ENCODE measurements at regions not wholly inside any gene's neighbourhood (a gene's known extent, or its start where the extent isn't known, plus 50 kb on each side); places are given as distances from the start of the nearest gene placed in this dataset.

- ChIA-PET POLR2A (ENCODE audit: partially characterized antibody) (no interaction called here), CTCF (ENCODE audit: partially characterized antibody) (interaction anchor here (0.9 to 1.6 kb wide), 3 partner anchors 11 to 143 kb away, joined by 3 to 4 read pairs (median 3); no protein-coding TSS in a partner anchor)
- H4K20me1 ChIP-seq (replicated peaks in 1 of 2; ENCODE audit: control insufficient read depth in 1 of 2, insufficient read depth in 2 of 2, low read length in 2 of 2) = no peaks in the 10 kb centered on the region
- H2AFZ ChIP-seq (ENCODE audit: low read length) = no peak overlapping the region
- H3K27ac ChIP-seq (ENCODE audit: low read depth, low read length) = no peak overlapping the region
- no peaks in the 10 kb centered on the region for H3K79me1 ChIP-seq (ENCODE audit: low read depth, low read length)
- no peak overlapping the region for H3K9ac ChIP-seq (replicated peaks in 1 of 4; ENCODE audit: extremely low read depth in 1 of 4, low read depth in 3 of 4, low read length in 3 of 4)
- no peak overlapping the region for H3K4ac ChIP-seq (replicated peaks; ENCODE audit: insufficient read length, low read depth, low read length)
- no peak overlapping the region for H3K18ac ChIP-seq (ENCODE audit: extremely low read depth, low read length)
- no peaks in the 10 kb centered on the region for H3K9me3 ChIP-seq (ENCODE audit: insufficient read depth in 2 of 2, low read depth in 1 of 2, low read length in 1 of 2)
- DNase-seq (ENCODE audit: low read depth in 1 of 2, low spot score in 2 of 2) (no peak), FAIRE-seq (no peak)
- H2BK120ac ChIP-seq (replicated peaks; ENCODE audit: low read depth, low read length) = no peak overlapping the region
- H2BK12ac ChIP-seq (ENCODE audit: low read depth, low read length) = no peak overlapping the region
- no peaks in the 10 kb centered on the region for H3K79me2 ChIP-seq (ENCODE audit: control insufficient read depth in 1 of 2, insufficient read depth in 2 of 2, low read length in 2 of 2)
- no peak overlapping the region for H3K4me2 ChIP-seq (ENCODE audit: insufficient read depth in 1 of 2, low read depth in 2 of 2, low read length in 2 of 2)
- H4K5ac ChIP-seq (ENCODE audit: insufficient read length, low read depth, low read length) = no peak overlapping the region
- no peak overlapping the region for H3K14ac ChIP-seq (ENCODE audit: insufficient read length)
- no peaks in the 10 kb centered on the region for H3K4me1 ChIP-seq (replicated peaks in 1 of 4; ENCODE audit: control insufficient read depth in 3 of 4, insufficient read depth in 4 of 4, low read length in 3 of 4)
- H4K8ac ChIP-seq (ENCODE audit: extremely low read depth, insufficient read depth, low read length) = no peak overlapping the region
- no peaks in the 10 kb centered on the region for H3K27me3 ChIP-seq (replicated peaks in 1 of 4; ENCODE audit: control insufficient read depth in 3 of 4, extremely low read depth in 1 of 4, insufficient read depth in 3 of 4, low read length in 3 of 4)
- H2BK20ac ChIP-seq (ENCODE audit: low read length) = no peak overlapping the region
- 87% methylated on average over 6 of the region's 6 CpGs; no CpG with 5 or more reads in 1 of the 2 experiments for WGBS, 2 experiments (ENCODE audit: extremely low coverage in 1 of 2, insufficient coverage in 1 of 2, insufficient read length in 1 of 2, insufficient replicate concordance in 2 of 2, low coverage in 1 of 2, low lambda C conversion rate in 2 of 2, missing lambda C conversion rate in 1 of 2)
- H3K23me2 ChIP-seq (ENCODE audit: low read depth, low read length) = no peaks in the 10 kb centered on the region
- no peak overlapping the region for H3K56ac ChIP-seq (replicated peaks; ENCODE audit: insufficient read length, low read depth, low read length)
- no peak overlapping the region for H2BK15ac ChIP-seq (ENCODE audit: low read length)
- no peak overlapping the region for H2BK5ac ChIP-seq (ENCODE audit: low read depth, low read length)
- H3K4me3 ChIP-seq (ENCODE audit: extremely low read depth in 1 of 4, insufficient read depth in 2 of 4, low read depth in 3 of 4, low read length in 4 of 4) = no peak overlapping the region
- H3K23ac ChIP-seq (ENCODE audit: insufficient read length) = no peak overlapping the region
- H4K91ac ChIP-seq (replicated peaks; ENCODE audit: insufficient read length, low read length) = no peak overlapping the region
- H2AK5ac ChIP-seq (ENCODE audit: low read depth, low read length) = no peak overlapping the region
- H3K36me3 ChIP-seq (ENCODE audit: control insufficient read depth in 2 of 4, insufficient read depth in 4 of 4, low read length in 3 of 4) = no peaks in the 10 kb centered on the region
- TF ChIP-seq ATF3 (IDR thresholded peaks at IDR 0.05; ENCODE audit: insufficient read depth, low read depth, low read length) (no peak), CBX5 (IDR thresholded peaks at IDR 0.05; ENCODE audit: low read depth, low read length) (no peak), CTBP2 (IDR thresholded peaks at IDR 0.05; ENCODE audit: borderline replicate concordance, insufficient read depth, insufficient read length, low read length) (no peak), KDM1A (IDR thresholded peaks at IDR 0.05; ENCODE audit: borderline replicate concordance, low read length) (no peak), ZNF274 (IDR thresholded peaks at IDR 0.05; ENCODE audit: borderline replicate concordance, extremely low read depth, low read length) (no peak), MAX (IDR thresholded peaks at IDR 0.05) (no peak), KDM5A (IDR thresholded peaks at IDR 0.05; ENCODE audit: low read length) (no peak), SIX5 (IDR thresholded peaks at IDR 0.05; ENCODE audit: low read depth, low read length) (no peak), USF2 (IDR thresholded peaks at IDR 0.05; ENCODE audit: low read length) (no peak), CBX8 (IDR thresholded peaks at IDR 0.05; ENCODE audit: borderline replicate concordance, low read depth, low read length) (no peak), RXRA (IDR thresholded peaks at IDR 0.05; ENCODE audit: insufficient read depth, low read depth, low read length) (no peak), RBBP5 (IDR thresholded peaks at IDR 0.05; ENCODE audit: borderline replicate concordance, low read depth, low read length) (no peak), CHD2 (IDR thresholded peaks at IDR 0.05; ENCODE audit: low read length) (no peak)
These were observed 64.1 kb upstream of the EED start for GRCh38 chr11:86180423-86180822.
